ENCODE measurements at regions not wholly inside any gene's neighbourhood (a gene's known extent, or its start where the extent isn't known, plus 50 kb on each side); places are given as distances from the start of the nearest gene placed in this dataset.

- TF ChIP-seq CTCF (IDR thresholded peaks at IDR 0.05), result no peak
- no peak for TF ChIP-seq POLR2A (IDR thresholded peaks at IDR 0.05)
Measured at GRCh38 chr14:43896044-43896443, 611.0 kb downstream of the FSCB start.

Measured in thyroid gland (tissue), 4 donors.